ENCODE measurements at regions not wholly inside any gene's neighbourhood (a gene's known extent, or its start where the extent isn't known, plus 50 kb on each side); places are given as distances from the start of the nearest gene placed in this dataset.

GRCh38 chr16:86891631-86892030 is 313.3 kb downstream of the FOXL1 start:
- H3K36me3 ChIP-seq (ENCODE audit: control insufficient read depth in 2 of 2, insufficient read depth in 1 of 2, low read length in 2 of 2) = no peaks in the 10 kb centered on the region
- ChIA-PET CTCF (no interaction called here), POLR2A (no interaction called here)
- no peak overlapping the region for H3K4me3 ChIP-seq (ENCODE audit: low read depth, low read length)
- H3K4me1 ChIP-seq (ENCODE audit: control insufficient read depth, insufficient read depth, low read length) = no peaks in the 10 kb centered on the region
- no peak overlapping the region for H3K27ac ChIP-seq (ENCODE audit: extremely low read depth, low read depth, low read length)
- TF ChIP-seq ZEB2 (tag by site-specific recombination; IDR thresholded peaks at IDR 0.05) = no peak
- no peak for TF ChIP-seq ZBTB26 (tag by site-specific recombination; optimal IDR thresholded peaks at IDR 0.05)
- no peak for TF ChIP-seq ZNF202 (tag by site-specific recombination; IDR thresholded peaks at IDR 0.05; ENCODE audit: borderline replicate concordance)
- no peak for TF ChIP-seq ZNF133 (tag by site-specific recombination; IDR thresholded peaks at IDR 0.05)
- TF ChIP-seq TRIM28 (IDR thresholded peaks at IDR 0.05; ENCODE audit: borderline replicate concordance, low read length) = no peak
- TF ChIP-seq, protein P1, sequence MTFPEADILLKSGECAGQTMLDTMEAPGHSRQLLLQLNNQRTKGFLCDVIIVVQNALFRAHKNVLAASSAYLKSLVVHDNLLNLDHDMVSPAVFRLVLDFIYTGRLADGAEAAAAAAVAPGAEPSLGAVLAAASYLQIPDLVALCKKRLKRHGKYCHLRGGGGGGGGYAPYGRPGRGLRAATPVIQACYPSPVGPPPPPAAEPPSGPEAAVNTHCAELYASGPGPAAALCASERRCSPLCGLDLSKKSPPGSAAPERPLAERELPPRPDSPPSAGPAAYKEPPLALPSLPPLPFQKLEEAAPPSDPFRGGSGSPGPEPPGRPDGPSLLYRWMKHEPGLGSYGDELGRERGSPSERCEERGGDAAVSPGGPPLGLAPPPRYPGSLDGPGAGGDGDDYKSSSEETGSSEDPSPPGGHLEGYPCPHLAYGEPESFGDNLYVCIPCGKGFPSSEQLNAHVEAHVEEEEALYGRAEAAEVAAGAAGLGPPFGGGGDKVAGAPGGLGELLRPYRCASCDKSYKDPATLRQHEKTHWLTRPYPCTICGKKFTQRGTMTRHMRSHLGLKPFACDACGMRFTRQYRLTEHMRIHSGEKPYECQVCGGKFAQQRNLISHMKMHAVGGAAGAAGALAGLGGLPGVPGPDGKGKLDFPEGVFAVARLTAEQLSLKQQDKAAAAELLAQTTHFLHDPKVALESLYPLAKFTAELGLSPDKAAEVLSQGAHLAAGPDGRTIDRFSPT (tag by site-specific recombination; IDR thresholded peaks at IDR 0.05) = no peak
- TF ChIP-seq ZNF16 (tag by site-specific recombination; IDR thresholded peaks at IDR 0.05; ENCODE audit: low read depth) = no peak
- no peak for TF ChIP-seq ZNF266 (tag by site-specific recombination; IDR thresholded peaks at IDR 0.05; ENCODE audit: low read depth)
- no peak for TF ChIP-seq ZNF175 (tag by site-specific recombination; IDR thresholded peaks at IDR 0.05)
- no peaks in the 10 kb centered on the region for H3K9me3 ChIP-seq (ENCODE audit: control insufficient read depth, insufficient read depth, low read depth, low read length)

GRCh38 chr16:86892509-86892908 is 314.2 kb downstream of the FOXL1 start:
- ChIA-PET POLR2A (no interaction called here), CTCF (no interaction called here)
- Histone ChIP-seq H3K36me3 (ENCODE audit: control insufficient read depth in 2 of 2, insufficient read depth in 1 of 2, low read length in 2 of 2) (no peaks in the 10 kb centered on the region), H3K4me1 (ENCODE audit: control insufficient read depth, insufficient read depth, low read length) (no peaks in the 10 kb centered on the region), H3K4me3 (ENCODE audit: low read depth, low read length) (no peak overlapping the region), H3K9me3 (ENCODE audit: control insufficient read depth, insufficient read depth, low read depth, low read length) (no peaks in the 10 kb centered on the region), H3K27ac (ENCODE audit: extremely low read depth, low read depth, low read length) (no peak overlapping the region)
- TF ChIP-seq REST (tag by site-specific recombination; IDR thresholded peaks at IDR 0.05) (no peak), PRDM10 (tag by site-specific recombination; IDR thresholded peaks at IDR 0.05) (no peak), ZNF658 (tag by site-specific recombination; IDR thresholded peaks at IDR 0.05) (no peak), KLF7 (tag by site-specific recombination; IDR thresholded peaks at IDR 0.05; ENCODE audit: borderline replicate concordance) (no peak), PBX3 (CRISPR knock-in tag; IDR thresholded peaks at IDR 0.05) (no peak), ZFP41 (tag by site-specific recombination; IDR thresholded peaks at IDR 0.05; ENCODE audit: borderline replicate concordance) (no peak), ZSCAN5A (tag by site-specific recombination; IDR thresholded peaks at IDR 0.05) (no peak), ZNF837 (tag by site-specific recombination; IDR thresholded peaks at IDR 0.05) (no peak)
- TF ChIP-seq, protein P2, sequence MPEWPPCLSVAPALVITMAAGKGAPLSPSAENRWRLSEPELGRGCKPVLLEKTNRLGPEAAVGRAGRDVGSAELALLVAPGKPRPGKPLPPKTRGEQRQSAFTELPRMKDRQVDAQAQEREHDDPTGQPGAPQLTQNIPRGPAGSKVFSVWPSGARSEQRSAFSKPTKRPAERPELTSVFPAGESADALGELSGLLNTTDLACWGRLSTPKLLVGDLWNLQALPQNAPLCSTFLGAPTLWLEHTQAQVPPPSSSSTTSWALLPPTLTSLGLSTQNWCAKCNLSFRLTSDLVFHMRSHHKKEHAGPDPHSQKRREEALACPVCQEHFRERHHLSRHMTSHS (tag by site-specific recombination; IDR thresholded peaks at IDR 0.05) = no peak
